Muscle layer of duodenum (tissue), 2 donors: ENCODE measurements at regions not wholly inside any gene's neighbourhood (a gene's known extent, or its start where the extent isn't known, plus 50 kb on each side); places are given as distances from the start of the nearest gene placed in this dataset.

Source experiments
- H3K27ac ChIP-seq: one replicate; pipeline ENCODE4 v1.7.0; 2013; ENCODE audit warnings: mild to moderate bottlenecking, low read length
- H3K27me3 ChIP-seq: one replicate; pipeline ENCODE4 v1.7.0; 2013; ENCODE audit warnings: low read depth, mild to moderate bottlenecking, control low read depth, low read length
- H3K36me3 ChIP-seq, 2 donors: one replicate each; pipeline ENCODE4 v1.7.0; 2013; ENCODE audit warnings: low read length in 2 of 2, control low read depth in 1 of 2, mild to moderate bottlenecking in 1 of 2; ENCODE audit not compliant: insufficient read depth in 2 of 2, control insufficient read depth in 1 of 2
- H3K4me1 ChIP-seq, 2 donors: one replicate each; pipeline ENCODE4 v1.7.0; 2013; ENCODE audit warnings: low read length in 2 of 2, mild to moderate bottlenecking in 2 of 2, control low read depth in 1 of 2, moderate library complexity in 1 of 2; ENCODE audit not compliant: insufficient read depth in 2 of 2, control insufficient read depth in 1 of 2
- H3K4me3 ChIP-seq, 2 donors: one replicate each; pipeline ENCODE4 v1.7.0; 2013; ENCODE audit warnings: low read length in 2 of 2, low read depth in 1 of 2, mild to moderate bottlenecking in 1 of 2
- H3K9me3 ChIP-seq, 2 donors: one replicate each; pipeline ENCODE4 v1.7.0; 2013; ENCODE audit warnings: low read length in 2 of 2, control low read depth in 1 of 2, mild to moderate bottlenecking in 1 of 2; ENCODE audit not compliant: control insufficient read depth in 1 of 2
- donor health status: healthy.

DNA sequence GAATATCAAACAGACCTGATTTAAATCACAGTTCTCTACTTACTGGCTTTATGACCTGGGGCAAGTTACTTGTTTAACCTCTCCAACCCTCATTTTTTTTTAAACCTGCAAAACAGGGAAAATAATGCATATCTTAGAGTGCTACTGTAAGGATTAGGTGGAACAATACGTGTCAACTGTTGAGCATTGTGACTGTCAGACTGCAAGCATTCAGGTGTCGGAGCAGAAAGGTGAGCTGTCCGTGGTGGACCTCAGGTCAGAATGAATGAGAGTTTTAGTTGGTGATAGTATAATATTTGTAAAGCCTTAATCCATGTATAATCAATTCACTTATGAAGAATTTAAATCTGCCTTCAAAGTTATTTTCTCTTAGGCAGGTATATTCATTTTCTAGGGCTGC lies 404.2 kb downstream of the ETNK1 start:
- no peak overlapping the region for H3K27ac ChIP-seq
- H3K27me3 ChIP-seq = no peaks in the 10 kb centered on the region
- H3K9me3 ChIP-seq = no peaks in the 10 kb centered on the region
- H3K4me3 ChIP-seq = no peak overlapping the region
- H3K4me1 ChIP-seq = no peaks in the 10 kb centered on the region
- H3K36me3 ChIP-seq = no peaks in the 10 kb centered on the region

DNA sequence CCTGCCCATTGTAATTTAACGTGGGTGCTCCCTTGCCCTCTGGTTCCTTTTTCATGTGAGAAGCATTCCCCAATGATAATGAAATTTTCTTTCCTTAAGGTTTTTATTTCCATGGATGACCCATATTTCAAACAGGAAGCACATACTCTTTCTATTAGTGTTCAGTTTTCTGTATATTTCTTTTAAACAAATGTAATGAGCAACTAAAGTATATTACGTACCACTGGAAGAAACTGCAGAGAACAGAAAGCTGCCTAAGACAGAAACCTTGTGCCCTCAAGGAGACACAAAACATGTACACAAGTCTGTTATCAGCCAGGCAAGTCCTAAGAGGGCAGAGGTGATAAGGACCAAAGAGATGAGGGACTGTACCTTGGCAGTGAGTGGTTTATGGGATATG lies 414.9 kb downstream of the ETNK1 start:
- Histone ChIP-seq H3K4me3 (no peak overlapping the region), H3K9me3 (no peaks in the 10 kb centered on the region), H3K4me1 (no peaks in the 10 kb centered on the region), H3K27ac (no peak overlapping the region), H3K36me3 (no peaks in the 10 kb centered on the region), H3K27me3 (no peaks in the 10 kb centered on the region)

DNA sequence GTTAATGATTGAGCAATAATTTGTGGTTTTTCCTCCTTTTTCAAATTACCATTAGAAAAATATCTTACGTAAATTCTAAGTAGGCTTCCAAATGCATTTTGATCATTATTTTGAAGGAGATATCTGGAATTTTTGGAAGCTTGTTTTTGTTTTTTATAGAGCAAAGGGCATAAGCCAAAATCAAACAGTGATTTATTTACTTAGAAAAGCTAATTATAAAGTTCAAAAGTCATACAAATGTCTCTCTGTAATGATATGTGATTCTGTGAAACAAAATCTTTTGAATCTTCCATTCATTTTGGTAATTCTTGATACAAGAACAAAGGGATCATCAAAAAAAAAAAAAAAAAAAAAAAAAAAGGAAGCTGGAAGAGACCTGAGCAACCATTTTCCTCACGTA lies 416.8 kb downstream of the ETNK1 start:
- Histone ChIP-seq H3K36me3 (no peaks in the 10 kb centered on the region), H3K9me3 (no peaks in the 10 kb centered on the region), H3K4me3 (no peak overlapping the region), H3K27me3 (no peaks in the 10 kb centered on the region), H3K27ac (no peak overlapping the region), H3K4me1 (no peaks in the 10 kb centered on the region)

DNA sequence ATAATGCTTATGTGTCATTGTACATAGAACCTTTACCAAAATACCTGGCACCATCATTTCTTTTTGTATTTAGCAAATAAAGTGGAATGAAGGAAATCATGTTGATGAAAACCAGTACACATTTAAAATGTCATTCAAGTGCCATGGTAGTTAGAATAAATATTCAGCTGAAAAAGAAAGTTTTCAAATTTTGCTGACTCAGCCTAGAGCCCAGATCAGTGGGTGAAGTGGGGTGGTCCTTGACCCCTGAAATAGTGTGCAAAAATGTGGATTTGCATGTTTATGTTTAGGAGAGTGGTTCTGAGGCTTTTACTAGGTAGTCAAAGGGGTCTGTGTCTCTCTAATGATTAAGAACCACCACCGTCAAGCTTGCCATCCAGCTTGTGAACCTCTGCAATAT lies 418.7 kb downstream of the ETNK1 start:
- H3K4me1 ChIP-seq = no peaks in the 10 kb centered on the region
- H3K9me3 ChIP-seq = no peaks in the 10 kb centered on the region
- H3K27ac ChIP-seq = no peak overlapping the region
- no peaks in the 10 kb centered on the region for H3K27me3 ChIP-seq
- H3K4me3 ChIP-seq = no peak overlapping the region
- H3K36me3 ChIP-seq = no peaks in the 10 kb centered on the region

DNA sequence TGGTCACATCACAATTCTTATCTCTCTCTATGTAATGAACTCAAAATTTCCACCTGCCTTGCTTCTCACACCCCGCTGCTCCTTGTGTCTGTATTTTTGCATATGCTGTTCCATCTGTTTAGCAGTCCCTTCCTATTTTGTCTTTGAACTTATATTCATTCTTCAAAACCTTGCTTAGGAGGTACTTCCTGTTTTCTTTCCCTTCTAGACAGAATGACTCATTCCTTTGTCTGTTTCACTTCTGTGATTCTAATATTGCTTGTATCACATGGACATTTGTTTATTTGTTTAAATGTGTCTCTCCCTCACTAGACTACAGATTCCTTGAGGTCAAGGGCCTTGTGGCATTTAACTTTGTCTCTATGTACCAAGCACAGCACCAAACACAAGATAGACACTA lies 424.2 kb downstream of the ETNK1 start:
- Histone ChIP-seq H3K4me1 (no peaks in the 10 kb centered on the region), H3K9me3 (no peaks in the 10 kb centered on the region), H3K27me3 (no peaks in the 10 kb centered on the region), H3K27ac (no peak overlapping the region), H3K36me3 (no peaks in the 10 kb centered on the region), H3K4me3 (no peak overlapping the region)

DNA sequence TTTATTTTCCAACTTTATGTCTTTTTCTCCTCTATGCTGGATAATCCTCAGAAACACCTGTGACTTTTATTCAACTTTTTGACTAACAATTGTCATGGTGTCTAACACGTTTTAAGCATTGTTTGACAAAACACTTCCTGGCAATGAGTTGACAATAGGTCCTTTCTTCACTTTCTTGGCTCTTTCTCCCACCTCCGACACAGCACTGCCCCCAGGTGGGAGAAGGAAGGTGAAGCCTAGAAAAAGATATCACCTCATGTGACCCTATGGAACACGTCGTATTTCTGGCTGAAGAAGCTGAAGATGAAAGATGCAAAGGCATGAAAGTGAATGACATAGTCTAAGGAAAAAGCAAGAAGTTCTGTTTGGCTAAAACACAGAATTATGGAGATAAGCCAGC lies 430.0 kb downstream of the ETNK1 start:
- H3K27ac ChIP-seq = no peak overlapping the region
- H3K4me1 ChIP-seq = no peaks in the 10 kb centered on the region
- H3K9me3 ChIP-seq = no peaks in the 10 kb centered on the region
- no peaks in the 10 kb centered on the region for H3K36me3 ChIP-seq
- H3K27me3 ChIP-seq = no peaks in the 10 kb centered on the region
- no peak overlapping the region for H3K4me3 ChIP-seq

DNA sequence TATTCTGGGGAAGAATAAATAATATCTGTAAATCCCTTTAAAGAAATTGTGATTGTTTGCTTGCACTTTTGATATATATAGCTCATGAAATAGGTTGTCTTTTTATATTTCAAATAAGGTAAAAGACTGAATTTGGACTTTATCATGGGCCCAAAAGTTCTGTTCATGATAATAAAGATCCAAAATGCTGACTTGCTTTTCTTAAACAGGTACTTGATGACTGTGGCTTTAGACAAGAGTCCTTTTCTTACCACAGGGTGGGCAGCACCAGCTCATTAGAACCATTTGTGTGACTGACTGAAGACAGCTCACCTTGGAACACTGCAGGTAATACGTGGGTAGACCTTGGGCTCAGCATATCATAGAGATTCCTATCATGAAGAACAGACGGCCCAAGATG lies 432.6 kb downstream of the ETNK1 start:
- H3K27ac ChIP-seq = no peak overlapping the region
- H3K27me3 ChIP-seq = no peaks in the 10 kb centered on the region
- no peaks in the 10 kb centered on the region for H3K4me1 ChIP-seq
- no peaks in the 10 kb centered on the region for H3K36me3 ChIP-seq
- H3K4me3 ChIP-seq = no peak overlapping the region
- no peaks in the 10 kb centered on the region for H3K9me3 ChIP-seq

DNA sequence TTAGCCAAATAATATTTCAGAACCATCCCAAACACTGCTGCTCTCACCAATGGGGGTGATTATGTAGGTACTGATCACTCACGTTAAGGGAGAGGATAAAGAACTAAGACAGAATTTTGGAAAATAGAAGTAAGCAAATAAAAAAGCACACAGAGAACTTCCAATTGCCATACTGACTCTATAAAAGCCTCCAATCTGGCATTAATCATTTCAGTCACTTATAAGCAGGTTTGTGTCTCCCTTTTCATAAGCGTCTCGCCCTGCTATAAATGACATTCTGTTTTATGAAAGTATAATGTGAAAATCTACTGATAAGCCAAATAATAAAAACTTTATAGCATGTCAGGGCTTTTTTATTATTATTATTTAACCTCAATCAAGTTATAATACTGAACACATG lies 435.2 kb downstream of the ETNK1 start:
- Histone ChIP-seq H3K4me1 (no peaks in the 10 kb centered on the region), H3K4me3 (no peak overlapping the region), H3K27me3 (no peaks in the 10 kb centered on the region), H3K9me3 (no peaks in the 10 kb centered on the region), H3K27ac (no peak overlapping the region), H3K36me3 (no peaks in the 10 kb centered on the region)

DNA sequence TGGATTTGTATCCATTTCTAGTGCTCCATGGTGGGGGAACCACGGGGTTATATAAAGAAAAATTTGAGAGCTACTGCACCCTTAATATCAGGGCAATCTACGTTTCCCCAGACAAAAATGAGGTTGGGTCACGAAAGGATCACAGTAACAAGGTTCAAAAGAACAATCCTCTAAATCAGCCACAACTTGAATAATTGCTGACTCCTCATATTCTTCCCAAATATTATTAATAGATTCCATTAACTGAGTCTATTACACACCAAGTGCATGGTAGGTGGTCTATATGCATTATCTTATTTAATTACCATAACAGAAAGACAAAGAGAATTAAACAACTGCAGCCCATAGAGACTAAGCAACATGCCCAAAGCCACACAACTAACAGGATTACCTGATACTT lies 438.2 kb downstream of the ETNK1 start:
- Histone ChIP-seq H3K4me3 (no peak overlapping the region), H3K4me1 (no peaks in the 10 kb centered on the region), H3K27ac (no peak overlapping the region), H3K27me3 (no peaks in the 10 kb centered on the region), H3K36me3 (no peaks in the 10 kb centered on the region), H3K9me3 (no peaks in the 10 kb centered on the region)

DNA sequence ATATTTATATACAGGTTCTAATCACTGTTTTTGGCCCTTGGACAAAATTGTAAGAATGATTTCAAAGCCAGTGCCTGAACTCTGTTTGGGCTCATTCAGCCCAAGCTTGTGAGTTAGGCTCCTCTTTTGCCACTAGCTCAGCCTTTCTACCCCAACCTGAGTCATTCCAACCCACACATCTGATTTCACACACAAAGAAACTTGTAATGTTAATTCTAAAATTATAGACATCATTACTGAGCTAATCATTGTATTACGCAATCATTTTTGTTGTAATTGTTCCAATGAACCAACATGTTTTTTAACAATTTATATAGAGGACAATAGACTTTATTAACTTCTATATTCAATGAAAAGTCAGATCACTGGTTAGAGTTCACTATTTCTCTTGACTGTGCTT lies 441.1 kb downstream of the ETNK1 start:
- Histone ChIP-seq H3K27ac (no peak overlapping the region), H3K9me3 (no peaks in the 10 kb centered on the region), H3K36me3 (no peaks in the 10 kb centered on the region), H3K27me3 (no peaks in the 10 kb centered on the region), H3K4me3 (no peak overlapping the region), H3K4me1 (no peaks in the 10 kb centered on the region)

DNA sequence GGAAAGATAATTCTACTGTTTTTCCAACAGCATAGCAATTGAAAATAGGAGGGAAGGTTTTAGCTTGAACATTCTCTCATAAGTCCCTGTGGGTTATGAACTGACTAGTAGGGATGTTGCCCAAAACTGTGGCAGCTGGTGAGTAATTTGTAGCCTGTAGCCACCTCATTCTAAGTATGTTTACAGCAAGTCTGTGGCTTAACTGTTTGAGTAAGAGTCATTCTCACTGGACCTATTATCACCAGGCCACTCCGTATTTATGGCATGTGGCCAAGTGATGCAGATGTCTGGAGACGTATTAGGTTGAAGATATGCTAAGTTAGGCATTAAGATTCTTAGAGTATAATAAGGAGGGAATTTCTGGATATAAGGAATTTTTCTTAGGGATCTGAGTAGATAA lies 458.3 kb downstream of the ETNK1 start:
- Histone ChIP-seq H3K9me3 (no peaks in the 10 kb centered on the region), H3K4me1 (no peaks in the 10 kb centered on the region), H3K36me3 (no peaks in the 10 kb centered on the region), H3K27me3 (no peaks in the 10 kb centered on the region), H3K4me3 (no peak overlapping the region), H3K27ac (no peak overlapping the region)

DNA sequence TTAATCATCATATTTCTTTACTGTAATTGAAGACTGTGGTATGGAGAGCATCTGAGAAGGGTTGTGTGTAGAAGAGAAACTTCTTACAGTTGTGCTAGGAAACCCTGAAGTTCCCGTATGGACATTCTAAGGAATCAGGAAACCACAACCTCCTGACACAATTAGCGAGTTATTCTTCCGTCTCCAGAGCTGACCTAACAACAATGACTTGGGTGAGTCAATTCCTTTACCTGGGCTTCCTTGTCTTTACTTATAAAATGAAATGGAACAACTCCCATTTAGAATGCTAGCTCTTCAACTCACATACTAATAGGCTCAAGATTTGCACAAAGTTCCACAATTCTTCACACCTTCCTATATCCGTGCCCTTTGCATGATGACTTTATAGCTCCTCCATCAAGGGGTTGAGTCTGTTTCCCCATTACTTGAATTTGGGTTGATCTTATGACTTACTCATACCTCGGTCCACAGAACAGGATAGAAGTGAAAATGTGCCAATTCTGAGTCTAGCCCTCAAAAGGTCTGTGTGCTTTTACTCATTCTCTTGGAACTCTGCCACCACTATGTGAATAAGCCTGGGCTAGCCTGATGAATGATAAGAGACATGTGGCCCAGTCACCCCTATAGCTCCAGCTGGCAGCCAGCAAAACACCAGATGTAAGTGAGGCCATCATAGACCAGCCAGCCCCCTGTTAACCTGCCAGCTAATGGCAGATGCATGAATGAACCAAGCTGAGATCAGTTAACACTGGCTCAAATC lies 459.4 kb downstream of the ETNK1 start:
- no peaks in the 10 kb centered on the region for H3K36me3 ChIP-seq
- H3K4me3 ChIP-seq = no peak overlapping the region
- no peaks in the 10 kb centered on the region for H3K4me1 ChIP-seq

More for the DNA sequence above, 459.4 kb downstream of the ETNK1 start:
- no peaks in the 10 kb centered on the region for H3K27me3 ChIP-seq
- H3K27ac ChIP-seq = no peak overlapping the region
- H3K9me3 ChIP-seq = no peaks in the 10 kb centered on the region
